ENCODE measurements at regions not wholly inside any gene's neighbourhood (a gene's known extent, or its start where the extent isn't known, plus 50 kb on each side); places are given as distances from the start of the nearest gene placed in this dataset.

- H4K20me1 ChIP-seq (ENCODE audit: insufficient read depth, low read length) = no peaks in the 10 kb centered on the region
- CTCF ChIA-PET (ENCODE audit: low intra/inter-chr PET ratio, low total read pairs) = no interaction called here
- H3K9ac ChIP-seq (ENCODE audit: insufficient read depth, low read depth, low read length) = no peak overlapping the region
- no peak overlapping the region for H3K4me2 ChIP-seq (ENCODE audit: low read depth, low read length)
- no peaks in the 10 kb centered on the region for H3K9me3 ChIP-seq (ENCODE audit: low read length)
- WGBS (ENCODE audit: low lambda C conversion rate) = 4% methylated on average over 4 of the region's 4 CpGs
- no peaks in the 10 kb centered on the region for H3K79me2 ChIP-seq (ENCODE audit: insufficient read depth, low read length)
- FAIRE-seq = no peak
- TF ChIP-seq NR2C2 (CRISPR knock-in tag; IDR thresholded peaks at IDR 0.05; ENCODE audit: borderline replicate concordance) = no peak
- TF ChIP-seq ZNF496 (CRISPR knock-in tag; IDR thresholded peaks at IDR 0.05; ENCODE audit: insufficient replicate concordance) = no peak
- TF ChIP-seq, protein P1, sequence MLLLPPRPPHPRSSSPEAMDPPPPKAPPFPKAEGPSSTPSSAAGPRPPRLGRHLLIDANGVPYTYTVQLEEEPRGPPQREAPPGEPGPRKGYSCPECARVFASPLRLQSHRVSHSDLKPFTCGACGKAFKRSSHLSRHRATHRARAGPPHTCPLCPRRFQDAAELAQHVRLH (CRISPR knock-in tag; IDR thresholded peaks at IDR 0.05; ENCODE audit: borderline replicate concordance, low read depth) = no peak
- TF ChIP-seq POLR2G (IDR thresholded peaks at IDR 0.05; ENCODE audit: low read depth, low read length) = no peak
- no peak for TF ChIP-seq ZNF512 (CRISPR knock-in tag; IDR thresholded peaks at IDR 0.05)
- no peak for TF ChIP-seq THYN1 (CRISPR knock-in tag; IDR thresholded peaks at IDR 0.05; ENCODE audit: borderline replicate concordance, low read depth)
- TF ChIP-seq ZNF766 (CRISPR knock-in tag; IDR thresholded peaks at IDR 0.05; ENCODE audit: borderline replicate concordance) = no peak
- no peak for TF ChIP-seq ZKSCAN8 (CRISPR knock-in tag; IDR thresholded peaks at IDR 0.05; ENCODE audit: borderline replicate concordance)
- TF ChIP-seq, protein P2, sequence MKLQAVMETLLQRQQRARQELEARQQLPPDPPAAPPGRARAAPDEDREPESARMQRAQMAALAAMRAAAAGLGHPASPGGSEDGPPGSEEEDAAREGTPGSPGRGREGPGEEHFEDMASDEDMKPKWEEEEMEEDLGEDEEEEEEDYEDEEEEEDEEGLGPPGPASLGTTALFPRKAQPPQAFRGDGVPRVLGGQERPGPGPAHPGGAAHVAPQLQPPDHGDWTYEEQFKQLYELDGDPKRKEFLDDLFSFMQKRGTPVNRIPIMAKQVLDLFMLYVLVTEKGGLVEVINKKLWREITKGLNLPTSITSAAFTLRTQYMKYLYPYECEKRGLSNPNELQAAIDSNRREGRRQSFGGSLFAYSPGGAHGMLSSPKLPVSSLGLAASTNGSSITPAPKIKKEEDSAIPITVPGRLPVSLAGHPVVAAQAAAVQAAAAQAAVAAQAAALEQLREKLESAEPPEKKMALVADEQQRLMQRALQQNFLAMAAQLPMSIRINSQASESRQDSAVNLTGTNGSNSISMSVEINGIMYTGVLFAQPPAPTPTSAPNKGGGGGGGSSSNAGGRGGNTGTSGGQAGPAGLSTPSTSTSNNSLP (IDR thresholded peaks at IDR 0.05; ENCODE audit: low read depth, low read length) = no peak
- intact Hi-C loops (cut with micrococcal nuclease; ENCODE audit: unreplicated experiment) (no loop called here), in situ Hi-C loops (cut with HindIII; ENCODE audit: extremely low pct_ligation_motif_present, low pct_unique_long_range_greater_than_20kb) (no loop called here)
- no peaks in the 10 kb centered on the region for H3K27me3 ChIP-seq (ENCODE audit: control insufficient read depth in 1 of 2, insufficient read depth in 2 of 2, low read length in 2 of 2)
- H3K36me3 ChIP-seq (replicated peaks in 1 of 2; ENCODE audit: control insufficient read depth in 1 of 2, insufficient read depth in 2 of 2, low read length in 2 of 2) = no peaks in the 10 kb centered on the region
- H3K27ac ChIP-seq (ENCODE audit: extremely low read length, insufficient read depth, low read length) = no peak overlapping the region
- H2AFZ ChIP-seq (ENCODE audit: low read length) = no peak overlapping the region
- POLR2A ChIA-PET = no interaction called here
- no TSS peak for BruUV-seq (replicated peaks)
- no peaks in the 10 kb centered on the region for H3K4me1 ChIP-seq (ENCODE audit: insufficient read depth, low read length)
- no peak overlapping the region for H3K4me3 ChIP-seq (replicated peaks in 1 of 3; ENCODE audit: insufficient read depth in 1 of 3, low read depth in 2 of 3, low read length in 3 of 3)
- ATAC-seq = no peak
- DNase-seq (ENCODE audit: low spot score) = no peak
These were observed 407.2 kb upstream of the CLINT1 start for GRCh38 chr5:158265931-158266700.
